ENCODE measurements at regions not wholly inside any gene's neighbourhood (a gene's known extent, or its start where the extent isn't known, plus 50 kb on each side); places are given as distances from the start of the nearest gene placed in this dataset.

- Histone ChIP-seq H3K4me3 (replicated peaks in 1 of 4; ENCODE audit: control extremely low read depth in 1 of 4, insufficient read depth in 1 of 4, low read depth in 3 of 4, low read length in 4 of 4) (no peak overlapping the region), H4K20me1 (ENCODE audit: control insufficient read depth, extremely low read depth, insufficient read depth, low read length) (no peaks in the 10 kb centered on the region), H3K27ac (ENCODE audit: insufficient read depth, low read length) (no peak overlapping the region)
Observed at GRCh38 chr9:118023644-118024043, 319.4 kb downstream of the TLR4 start.

GRCh38 chr9:118028225-118028624, 324.0 kb downstream of the TLR4 start:
- DNase-seq (ENCODE audit: low read depth in 2 of 2) = no peak
- Histone ChIP-seq H3K9ac (ENCODE audit: insufficient read depth, low read length) (no peak overlapping the region), H3K4me1 (ENCODE audit: control insufficient read depth, extremely low read depth, insufficient read depth, low read length) (no peaks in the 10 kb centered on the region), H3K79me2 (ENCODE audit: control insufficient read depth, insufficient read depth, low read length) (no peaks in the 10 kb centered on the region), H3K4me3 (replicated peaks in 1 of 4; ENCODE audit: control extremely low read depth in 1 of 4, insufficient read depth in 1 of 4, low read depth in 3 of 4, low read length in 4 of 4) (no peak overlapping the region), H3K36me3 (ENCODE audit: control insufficient read depth, insufficient read depth, low read length) (no peaks in the 10 kb centered on the region), H4K20me1 (ENCODE audit: control insufficient read depth, extremely low read depth, insufficient read depth, low read length) (no peaks in the 10 kb centered on the region), H3K4me2 (ENCODE audit: extremely low read depth, insufficient read depth, low read length) (no peak overlapping the region), H3K9me3 (ENCODE audit: control insufficient read depth, insufficient read depth, low read depth, low read length) (no peaks in the 10 kb centered on the region), H2AFZ (ENCODE audit: low read length) (no peak overlapping the region), H3K27ac (ENCODE audit: insufficient read depth, low read length) (no peak overlapping the region), H3K27me3 (ENCODE audit: control insufficient read depth, insufficient read depth, low read length) (no peaks in the 10 kb centered on the region)
- no peak for TF ChIP-seq CTCF (conservative IDR thresholded peaks at IDR 0.05 in 1 of 2, IDR thresholded peaks at IDR 0.05 in 1 of 2; ENCODE audit: low read depth in 1 of 2, low read length in 2 of 2)
- TF ChIP-seq EZH2 (IDR thresholded peaks at IDR 0.05; ENCODE audit: low read length, missing control alignments) = no peak

More at GRCh38 chr9:118023644-118024043, 319.4 kb downstream of the TLR4 start:
- H3K79me2 ChIP-seq (ENCODE audit: control insufficient read depth, insufficient read depth, low read length) = no peaks in the 10 kb centered on the region
- H3K27me3 ChIP-seq (ENCODE audit: control insufficient read depth, insufficient read depth, low read length) = no peaks in the 10 kb centered on the region
- TF ChIP-seq CTCF (conservative IDR thresholded peaks at IDR 0.05 in 1 of 2, IDR thresholded peaks at IDR 0.05 in 1 of 2; ENCODE audit: low read depth in 1 of 2, low read length in 2 of 2) = no peak
- no peak for TF ChIP-seq EZH2 (IDR thresholded peaks at IDR 0.05; ENCODE audit: low read length, missing control alignments)
- DNase-seq (ENCODE audit: low read depth in 2 of 2) = no peak
- H3K9ac ChIP-seq (ENCODE audit: insufficient read depth, low read length) = no peak overlapping the region
- H3K4me1 ChIP-seq (ENCODE audit: control insufficient read depth, extremely low read depth, insufficient read depth, low read length) = no peaks in the 10 kb centered on the region
- H3K36me3 ChIP-seq (ENCODE audit: control insufficient read depth, insufficient read depth, low read length) = no peaks in the 10 kb centered on the region
- no peak overlapping the region for H3K4me2 ChIP-seq (ENCODE audit: extremely low read depth, insufficient read depth, low read length)
- H3K9me3 ChIP-seq (ENCODE audit: control insufficient read depth, insufficient read depth, low read depth, low read length) = no peaks in the 10 kb centered on the region
- no peak overlapping the region for H2AFZ ChIP-seq (ENCODE audit: low read length)

GRCh38 chr9:118029425-118029824, 325.2 kb downstream of the TLR4 start:
- Histone ChIP-seq H2AFZ (ENCODE audit: low read length) (no peak overlapping the region), H3K27ac (ENCODE audit: insufficient read depth, low read length) (no peak overlapping the region), H4K20me1 (ENCODE audit: control insufficient read depth, extremely low read depth, insufficient read depth, low read length) (no peaks in the 10 kb centered on the region), H3K9ac (ENCODE audit: insufficient read depth, low read length) (no peak overlapping the region), H3K27me3 (ENCODE audit: control insufficient read depth, insufficient read depth, low read length) (no peaks in the 10 kb centered on the region), H3K79me2 (ENCODE audit: control insufficient read depth, insufficient read depth, low read length) (no peaks in the 10 kb centered on the region), H3K4me1 (ENCODE audit: control insufficient read depth, extremely low read depth, insufficient read depth, low read length) (no peaks in the 10 kb centered on the region), H3K4me3 (replicated peaks in 1 of 4; ENCODE audit: control extremely low read depth in 1 of 4, insufficient read depth in 1 of 4, low read depth in 3 of 4, low read length in 4 of 4) (no peak overlapping the region), H3K36me3 (ENCODE audit: control insufficient read depth, insufficient read depth, low read length) (no peaks in the 10 kb centered on the region), H3K4me2 (ENCODE audit: extremely low read depth, insufficient read depth, low read length) (no peak overlapping the region), H3K9me3 (ENCODE audit: control insufficient read depth, insufficient read depth, low read depth, low read length) (no peaks in the 10 kb centered on the region)
- no peak for DNase-seq (ENCODE audit: low read depth in 2 of 2)
- no peak for TF ChIP-seq EZH2 (IDR thresholded peaks at IDR 0.05; ENCODE audit: low read length, missing control alignments)
- no peak for TF ChIP-seq CTCF (conservative IDR thresholded peaks at IDR 0.05 in 1 of 2, IDR thresholded peaks at IDR 0.05 in 1 of 2; ENCODE audit: low read depth in 1 of 2, low read length in 2 of 2)
